ENCODE measurements at regions not wholly inside any gene's neighbourhood (a gene's known extent, or its start where the extent isn't known, plus 50 kb on each side); places are given as distances from the start of the nearest gene placed in this dataset.

DNA sequence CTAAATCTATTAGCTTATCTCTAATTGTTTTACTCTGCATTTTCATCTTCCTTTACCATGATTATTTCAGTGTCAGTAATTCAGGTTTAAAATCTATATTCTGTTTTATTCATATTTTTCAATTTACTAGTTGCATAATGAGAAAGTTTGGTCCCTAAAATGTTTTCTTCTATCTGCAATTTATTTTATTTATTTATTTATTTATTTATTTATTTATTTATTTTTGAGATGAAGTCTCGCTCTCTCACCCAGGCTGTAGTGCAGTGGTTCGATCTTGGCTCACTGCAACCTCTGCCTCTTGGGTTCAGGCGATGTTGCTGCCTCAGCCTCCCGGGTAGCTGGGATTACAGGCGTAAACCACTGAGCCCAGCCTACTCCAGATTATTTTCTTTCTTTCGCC is 1597.3 kb downstream of the CDH8 start:
- TF ChIP-seq, protein P1, sequence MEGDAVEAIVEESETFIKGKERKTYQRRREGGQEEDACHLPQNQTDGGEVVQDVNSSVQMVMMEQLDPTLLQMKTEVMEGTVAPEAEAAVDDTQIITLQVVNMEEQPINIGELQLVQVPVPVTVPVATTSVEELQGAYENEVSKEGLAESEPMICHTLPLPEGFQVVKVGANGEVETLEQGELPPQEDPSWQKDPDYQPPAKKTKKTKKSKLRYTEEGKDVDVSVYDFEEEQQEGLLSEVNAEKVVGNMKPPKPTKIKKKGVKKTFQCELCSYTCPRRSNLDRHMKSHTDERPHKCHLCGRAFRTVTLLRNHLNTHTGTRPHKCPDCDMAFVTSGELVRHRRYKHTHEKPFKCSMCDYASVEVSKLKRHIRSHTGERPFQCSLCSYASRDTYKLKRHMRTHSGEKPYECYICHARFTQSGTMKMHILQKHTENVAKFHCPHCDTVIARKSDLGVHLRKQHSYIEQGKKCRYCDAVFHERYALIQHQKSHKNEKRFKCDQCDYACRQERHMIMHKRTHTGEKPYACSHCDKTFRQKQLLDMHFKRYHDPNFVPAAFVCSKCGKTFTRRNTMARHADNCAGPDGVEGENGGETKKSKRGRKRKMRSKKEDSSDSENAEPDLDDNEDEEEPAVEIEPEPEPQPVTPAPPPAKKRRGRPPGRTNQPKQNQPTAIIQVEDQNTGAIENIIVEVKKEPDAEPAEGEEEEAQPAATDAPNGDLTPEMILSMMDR (IDR thresholded peaks at IDR 0.05 in 4 of 5, conservative IDR thresholded peaks at IDR 0.05 in 1 of 5): no peak
- no peak for TF ChIP-seq POLR2A (IDR thresholded peaks at IDR 0.05)
